Erythroblast (primary cell): ENCODE measurements at regions not wholly inside any gene's neighbourhood (a gene's known extent, or its start where the extent isn't known, plus 50 kb on each side); places are given as distances from the start of the nearest gene placed in this dataset.

ENCODE experiments used
- GATA1 ChIP-seq: IDR thresholded peaks from 2 replicates; pipeline ENCODE4 v1.6.1; 2011; ENCODE audit warnings: low read depth, mild to moderate bottlenecking, control low read depth, low read length, moderate library complexity
- POLR2A ChIP-seq: IDR thresholded peaks from 2 replicates; pipeline ENCODE4 v1.6.1; 2011; ENCODE audit warnings: mild to moderate bottlenecking, low read length

- TF ChIP-seq POLR2A (no peak), GATA1 (no peak)
These were observed 202.6 kb upstream of the LHX5 start for GRCh38 chr12:113674302-113674701.
